ENCODE measurements at regions not wholly inside any gene's neighbourhood (a gene's known extent, or its start where the extent isn't known, plus 50 kb on each side); places are given as distances from the start of the nearest gene placed in this dataset.

DNA sequence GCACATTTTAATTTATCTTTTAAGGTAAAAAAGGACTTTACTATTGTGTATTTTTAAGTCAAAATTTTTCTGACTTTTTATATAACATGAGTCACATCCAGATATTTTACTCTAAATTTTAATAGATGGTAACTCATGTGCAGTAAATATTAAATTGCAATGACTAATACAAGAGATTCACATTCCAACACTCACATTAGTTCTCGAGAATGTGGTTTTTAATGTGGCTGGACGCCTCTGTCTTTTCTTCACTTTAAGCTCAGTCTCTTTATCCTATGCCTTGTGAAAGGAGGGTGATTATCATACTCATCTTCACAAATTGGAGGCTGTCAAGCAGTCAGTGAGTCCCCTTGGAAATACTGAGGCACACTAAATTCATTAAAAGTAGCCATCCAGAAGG, 315.6 kb downstream of the HS3ST3B1 start (continued):
- TF ChIP-seq, protein P1, sequence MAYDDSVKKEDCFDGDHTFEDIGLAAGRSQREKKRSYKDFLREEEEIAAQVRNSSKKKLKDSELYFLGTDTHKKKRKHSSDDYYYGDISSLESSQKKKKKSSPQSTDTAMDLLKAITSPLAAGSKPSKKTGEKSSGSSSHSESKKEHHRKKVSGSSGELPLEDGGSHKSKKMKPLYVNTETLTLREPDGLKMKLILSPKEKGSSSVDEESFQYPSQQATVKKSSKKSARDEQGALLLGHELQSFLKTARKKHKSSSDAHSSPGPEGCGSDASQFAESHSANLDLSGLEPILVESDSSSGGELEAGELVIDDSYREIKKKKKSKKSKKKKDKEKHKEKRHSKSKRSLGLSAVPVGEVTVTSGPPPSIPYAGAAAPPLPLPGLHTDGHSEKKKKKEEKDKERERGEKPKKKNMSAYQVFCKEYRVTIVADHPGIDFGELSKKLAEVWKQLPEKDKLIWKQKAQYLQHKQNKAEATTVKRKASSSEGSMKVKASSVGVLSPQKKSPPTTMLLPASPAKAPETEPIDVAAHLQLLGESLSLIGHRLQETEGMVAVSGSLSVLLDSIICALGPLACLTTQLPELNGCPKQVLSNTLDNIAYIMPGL (CRISPR knock-in tag; IDR thresholded peaks at IDR 0.05), result no peak
- TF ChIP-seq, protein P2, sequence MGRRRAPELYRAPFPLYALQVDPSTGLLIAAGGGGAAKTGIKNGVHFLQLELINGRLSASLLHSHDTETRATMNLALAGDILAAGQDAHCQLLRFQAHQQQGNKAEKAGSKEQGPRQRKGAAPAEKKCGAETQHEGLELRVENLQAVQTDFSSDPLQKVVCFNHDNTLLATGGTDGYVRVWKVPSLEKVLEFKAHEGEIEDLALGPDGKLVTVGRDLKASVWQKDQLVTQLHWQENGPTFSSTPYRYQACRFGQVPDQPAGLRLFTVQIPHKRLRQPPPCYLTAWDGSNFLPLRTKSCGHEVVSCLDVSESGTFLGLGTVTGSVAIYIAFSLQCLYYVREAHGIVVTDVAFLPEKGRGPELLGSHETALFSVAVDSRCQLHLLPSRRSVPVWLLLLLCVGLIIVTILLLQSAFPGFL (CRISPR knock-in tag; IDR thresholded peaks at IDR 0.05; ENCODE audit: borderline replicate concordance), result no peak

DNA sequence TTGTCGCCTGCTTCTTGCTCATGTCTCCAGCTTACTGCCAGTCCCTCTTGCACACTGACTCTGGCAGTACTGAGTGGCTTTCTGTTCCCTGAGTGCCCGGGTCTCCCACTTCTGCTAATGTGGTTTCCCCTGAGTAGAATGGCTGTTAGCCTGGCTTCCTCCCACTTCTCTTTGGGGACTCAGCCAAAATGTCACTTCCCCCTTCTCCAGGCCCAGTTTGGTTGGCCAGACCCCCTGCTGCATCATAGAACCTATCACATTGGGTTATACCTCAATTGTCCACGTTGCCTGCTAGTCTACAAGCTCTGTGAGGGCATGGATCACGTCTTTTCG, 304.4 kb downstream of the HS3ST3B1 start:
- POLR2A ChIA-PET, result no interaction called here
- CTCF ChIA-PET, result no interaction called here
- TF ChIP-seq ESRRA (CRISPR knock-in tag; IDR thresholded peaks at IDR 0.05; ENCODE audit: borderline replicate concordance) (no peak), NR1H2 (CRISPR knock-in tag; IDR thresholded peaks at IDR 0.05) (no peak), SMAD3 (CRISPR knock-in tag; IDR thresholded peaks at IDR 0.05; ENCODE audit: borderline replicate concordance) (no peak), MXD4 (CRISPR knock-in tag; IDR thresholded peaks at IDR 0.05; ENCODE audit: borderline replicate concordance) (no peak), GTF2I (CRISPR knock-in tag; conservative IDR thresholded peaks at IDR 0.05) (no peak), ELF4 (CRISPR knock-in tag; IDR thresholded peaks at IDR 0.05; ENCODE audit: low read depth) (no peak), RORB (CRISPR knock-in tag; IDR thresholded peaks at IDR 0.05) (no peak), ZNF138 (CRISPR knock-in tag; conservative IDR thresholded peaks at IDR 0.05) (no peak), KAT7 (CRISPR knock-in tag; IDR thresholded peaks at IDR 0.05; ENCODE audit: borderline replicate concordance) (no peak)
- TF ChIP-seq, protein P3, sequence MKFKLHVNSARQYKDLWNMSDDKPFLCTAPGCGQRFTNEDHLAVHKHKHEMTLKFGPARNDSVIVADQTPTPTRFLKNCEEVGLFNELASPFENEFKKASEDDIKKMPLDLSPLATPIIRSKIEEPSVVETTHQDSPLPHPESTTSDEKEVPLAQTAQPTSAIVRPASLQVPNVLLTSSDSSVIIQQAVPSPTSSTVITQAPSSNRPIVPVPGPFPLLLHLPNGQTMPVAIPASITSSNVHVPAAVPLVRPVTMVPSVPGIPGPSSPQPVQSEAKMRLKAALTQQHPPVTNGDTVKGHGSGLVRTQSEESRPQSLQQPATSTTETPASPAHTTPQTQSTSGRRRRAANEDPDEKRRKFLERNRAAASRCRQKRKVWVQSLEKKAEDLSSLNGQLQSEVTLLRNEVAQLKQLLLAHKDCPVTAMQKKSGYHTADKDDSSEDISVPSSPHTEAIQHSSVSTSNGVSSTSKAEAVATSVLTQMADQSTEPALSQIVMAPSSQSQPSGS (CRISPR knock-in tag; IDR thresholded peaks at IDR 0.05; ENCODE audit: borderline replicate concordance, low read depth), result no peak
- TF ChIP-seq, protein P4, sequence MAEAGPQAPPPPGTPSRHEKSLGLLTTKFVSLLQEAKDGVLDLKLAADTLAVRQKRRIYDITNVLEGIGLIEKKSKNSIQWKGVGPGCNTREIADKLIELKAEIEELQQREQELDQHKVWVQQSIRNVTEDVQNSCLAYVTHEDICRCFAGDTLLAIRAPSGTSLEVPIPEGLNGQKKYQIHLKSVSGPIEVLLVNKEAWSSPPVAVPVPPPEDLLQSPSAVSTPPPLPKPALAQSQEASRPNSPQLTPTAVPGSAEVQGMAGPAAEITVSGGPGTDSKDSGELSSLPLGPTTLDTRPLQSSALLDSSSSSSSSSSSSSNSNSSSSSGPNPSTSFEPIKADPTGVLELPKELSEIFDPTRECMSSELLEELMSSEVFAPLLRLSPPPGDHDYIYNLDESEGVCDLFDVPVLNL (CRISPR knock-in tag; IDR thresholded peaks at IDR 0.05; ENCODE audit: borderline replicate concordance, low read depth), result no peak
- TF ChIP-seq, protein P5, sequence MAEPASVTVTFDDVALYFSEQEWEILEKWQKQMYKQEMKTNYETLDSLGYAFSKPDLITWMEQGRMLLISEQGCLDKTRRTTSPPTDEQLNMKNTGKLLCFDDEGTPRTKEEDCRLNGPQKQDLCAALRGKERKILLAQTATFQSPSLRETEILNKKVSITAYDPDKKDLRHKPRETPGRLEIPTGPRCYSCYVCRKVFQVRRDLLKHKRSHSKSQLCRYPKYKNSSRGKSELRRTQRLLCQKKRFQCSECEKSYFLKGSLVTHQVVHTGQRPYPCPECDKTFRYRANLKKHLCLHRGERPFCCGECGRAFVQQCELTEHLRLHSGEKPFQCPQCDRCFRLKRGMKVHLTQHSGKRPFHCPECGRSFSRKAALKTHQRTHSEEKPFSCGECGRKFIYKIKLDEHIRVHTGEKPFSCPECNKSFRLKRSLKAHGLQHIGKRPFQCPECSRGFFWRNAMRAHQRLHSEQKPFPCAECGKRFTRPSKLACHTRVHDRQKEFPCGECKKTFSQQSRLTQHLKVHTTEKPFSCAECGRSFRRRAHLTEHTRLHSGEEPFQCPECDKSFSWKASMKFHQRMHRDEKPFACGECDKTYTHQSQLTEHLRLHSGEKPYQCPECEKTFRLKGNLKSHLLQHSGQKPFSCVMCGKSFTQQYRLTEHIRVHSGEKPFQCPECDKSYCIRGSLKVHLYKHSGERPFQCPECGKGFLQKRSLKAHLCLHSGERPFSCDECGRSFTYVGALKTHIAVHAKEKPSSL (CRISPR knock-in tag; conservative IDR thresholded peaks at IDR 0.05), result no peak
- TF ChIP-seq, protein P6, sequence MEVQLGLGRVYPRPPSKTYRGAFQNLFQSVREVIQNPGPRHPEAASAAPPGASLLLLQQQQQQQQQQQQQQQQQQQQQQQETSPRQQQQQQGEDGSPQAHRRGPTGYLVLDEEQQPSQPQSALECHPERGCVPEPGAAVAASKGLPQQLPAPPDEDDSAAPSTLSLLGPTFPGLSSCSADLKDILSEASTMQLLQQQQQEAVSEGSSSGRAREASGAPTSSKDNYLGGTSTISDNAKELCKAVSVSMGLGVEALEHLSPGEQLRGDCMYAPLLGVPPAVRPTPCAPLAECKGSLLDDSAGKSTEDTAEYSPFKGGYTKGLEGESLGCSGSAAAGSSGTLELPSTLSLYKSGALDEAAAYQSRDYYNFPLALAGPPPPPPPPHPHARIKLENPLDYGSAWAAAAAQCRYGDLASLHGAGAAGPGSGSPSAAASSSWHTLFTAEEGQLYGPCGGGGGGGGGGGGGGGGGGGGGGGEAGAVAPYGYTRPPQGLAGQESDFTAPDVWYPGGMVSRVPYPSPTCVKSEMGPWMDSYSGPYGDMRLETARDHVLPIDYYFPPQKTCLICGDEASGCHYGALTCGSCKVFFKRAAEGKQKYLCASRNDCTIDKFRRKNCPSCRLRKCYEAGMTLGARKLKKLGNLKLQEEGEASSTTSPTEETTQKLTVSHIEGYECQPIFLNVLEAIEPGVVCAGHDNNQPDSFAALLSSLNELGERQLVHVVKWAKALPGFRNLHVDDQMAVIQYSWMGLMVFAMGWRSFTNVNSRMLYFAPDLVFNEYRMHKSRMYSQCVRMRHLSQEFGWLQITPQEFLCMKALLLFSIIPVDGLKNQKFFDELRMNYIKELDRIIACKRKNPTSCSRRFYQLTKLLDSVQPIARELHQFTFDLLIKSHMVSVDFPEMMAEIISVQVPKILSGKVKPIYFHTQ (CRISPR knock-in tag; IDR thresholded peaks at IDR 0.05), result no peak
- TF ChIP-seq, protein P7, sequence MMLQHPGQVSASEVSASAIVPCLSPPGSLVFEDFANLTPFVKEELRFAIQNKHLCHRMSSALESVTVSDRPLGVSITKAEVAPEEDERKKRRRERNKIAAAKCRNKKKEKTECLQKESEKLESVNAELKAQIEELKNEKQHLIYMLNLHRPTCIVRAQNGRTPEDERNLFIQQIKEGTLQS (CRISPR knock-in tag; conservative IDR thresholded peaks at IDR 0.05), result no peak
- Mint-ChIP-seq H3K4me3 (no peak overlapping the region), H3K27ac (no peak overlapping the region), H3K4me1 (no peaks in the 10 kb centered on the region), H3K27me3 (ENCODE audit: low read depth) (no peaks in the 10 kb centered on the region; the same call in 1 of the 2 replicates), H3K36me3 (peaks cover 5% of the 10 kb centered on the region), H3K9me3 (peaks cover 15% of the 10 kb centered on the region)
- DNase-seq (ENCODE audit: low spot score) (no peak), ATAC-seq (no peak)

Data from WTC11 (cell line).